GM19455 (cell line): ENCODE measurements at regions not wholly inside any gene's neighbourhood (a gene's known extent, or its start where the extent isn't known, plus 50 kb on each side); places are given as distances from the start of the nearest gene placed in this dataset.

ENCODE experiments used
- ATAC-seq: cut with Tn5 transposase; IDR thresholded peaks from one replicate; pipeline ENCODE4 v1.9.1; 2021; ENCODE audit not compliant: unreplicated experiment

DNA sequence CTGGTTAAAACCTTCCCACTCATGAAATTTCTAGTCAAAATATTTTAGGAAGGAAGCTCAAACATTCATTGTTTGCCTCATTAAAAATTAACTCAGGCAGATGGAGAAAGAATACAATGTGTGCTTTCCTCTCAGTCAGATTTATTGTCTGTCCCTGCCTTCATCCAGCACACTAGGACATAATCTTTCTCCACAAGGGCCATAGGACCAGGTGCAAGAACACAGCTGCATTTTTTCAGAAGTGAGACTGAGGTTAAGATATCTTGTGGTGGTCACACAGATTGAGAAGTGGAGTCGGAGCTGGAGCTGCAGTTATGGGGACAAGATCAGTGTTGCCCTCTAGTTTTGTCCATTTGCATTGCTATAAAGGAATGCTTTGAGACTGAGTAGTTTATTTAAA is 666.3 kb downstream of the CCSER2 start:
- no peak for ATAC-seq

DNA sequence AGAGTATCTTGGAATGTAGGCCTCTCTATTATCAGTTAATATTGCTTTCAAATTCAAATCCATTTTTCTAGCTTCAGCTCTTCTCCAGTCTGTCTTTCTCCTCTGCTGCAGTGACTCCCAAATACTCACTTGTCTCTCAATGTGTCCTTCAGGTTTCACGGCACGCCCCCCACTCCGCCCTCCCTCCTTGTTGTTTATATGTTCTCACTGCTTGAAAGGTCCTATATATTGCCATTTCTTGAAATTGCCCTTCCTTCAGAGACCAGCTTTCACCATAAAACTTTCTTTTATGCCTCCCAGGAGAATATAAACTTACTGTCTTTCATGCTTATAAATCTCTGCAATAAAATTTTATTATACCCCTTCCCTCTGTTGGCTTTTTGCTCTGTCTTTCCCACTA is 668.2 kb downstream of the CCSER2 start:
- no peak for ATAC-seq

DNA sequence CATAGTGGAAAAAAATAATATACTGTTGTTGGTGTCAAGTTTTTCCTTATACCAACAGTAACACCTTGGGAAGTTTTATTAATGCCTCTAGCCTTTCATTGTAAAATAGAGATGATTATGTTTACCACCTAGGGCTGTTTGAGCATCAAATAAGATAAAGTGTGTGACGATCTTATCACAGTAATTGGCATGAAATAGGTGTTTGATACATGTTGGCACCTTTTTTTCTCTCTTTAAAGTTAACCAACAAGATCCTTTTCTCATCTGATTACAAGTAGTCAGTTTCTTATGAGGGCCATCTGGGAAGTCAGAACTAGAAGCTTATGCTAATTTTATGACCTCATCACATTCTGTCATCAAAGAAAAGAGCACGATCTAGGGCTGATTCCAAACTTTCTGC is 669.5 kb downstream of the CCSER2 start:
- ATAC-seq: no peak

DNA sequence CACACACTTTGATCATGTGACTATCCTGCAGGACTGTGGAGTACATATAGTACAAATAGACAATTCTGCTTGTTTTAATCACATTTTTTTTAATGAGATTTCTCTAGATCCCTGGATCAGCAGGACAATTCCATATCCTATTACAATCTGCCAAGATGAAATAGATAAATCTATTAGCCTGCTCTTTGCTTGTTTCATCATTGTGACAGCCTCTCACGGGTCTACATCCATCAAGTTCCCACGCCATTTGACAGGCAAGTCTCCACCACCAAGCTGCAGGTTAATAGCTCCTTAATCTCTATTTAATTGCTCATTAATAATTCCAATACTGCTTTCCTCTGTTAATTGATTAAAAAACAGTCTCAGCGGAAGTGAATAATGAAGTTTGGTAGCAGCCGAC is 671.5 kb downstream of the CCSER2 start:
- ATAC-seq: no peak

GRCh38 chr10:85003083-85003482 is 674.7 kb downstream of the CCSER2 start:
- ATAC-seq: no peak

GRCh38 chr10:85008488-85009184 is 680.2 kb downstream of the CCSER2 start:
- ATAC-seq: no peak

GRCh38 chr10:85012305-85012704 is 683.9 kb downstream of the CCSER2 start:
- no peak for ATAC-seq

GRCh38 chr10:85026878-85027467 is 698.6 kb downstream of the CCSER2 start:
- ATAC-seq: no peak

DNA sequence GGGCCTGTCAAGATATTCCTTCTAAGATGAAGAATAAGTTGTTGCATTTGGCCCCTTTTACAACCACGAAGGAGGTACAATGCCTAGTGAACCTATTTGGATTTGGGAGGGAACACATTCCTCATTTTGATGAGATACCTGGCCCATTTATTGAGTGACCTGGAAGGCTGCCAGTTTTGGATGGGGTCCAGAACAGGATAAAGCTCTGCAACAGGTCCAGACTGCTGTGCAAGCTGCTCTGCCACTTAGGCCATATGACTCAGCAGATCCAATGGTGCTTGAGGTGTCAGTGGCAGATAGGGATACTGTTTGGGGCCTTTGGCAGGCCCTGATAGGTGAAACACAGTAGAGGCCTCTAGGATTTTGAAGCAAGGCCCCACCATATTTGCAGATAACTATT is 704.6 kb downstream of the CCSER2 start:
- no peak for ATAC-seq

GRCh38 chr10:85036661-85037060 is 708.3 kb downstream of the CCSER2 start:
- ATAC-seq: no peak

- ATAC-seq: no peak
Observed at GRCh38 chr10:85039311-85039710, 710.9 kb downstream of the CCSER2 start.

GRCh38 chr10:85043207-85043606 is 714.8 kb downstream of the CCSER2 start:
- ATAC-seq: no peak

- no peak for ATAC-seq
Observed at GRCh38 chr10:85045046-85045445, 716.7 kb downstream of the CCSER2 start.

- no peak for ATAC-seq
Observed at GRCh38 chr10:85047170-85047834, 718.9 kb downstream of the CCSER2 start.

DNA sequence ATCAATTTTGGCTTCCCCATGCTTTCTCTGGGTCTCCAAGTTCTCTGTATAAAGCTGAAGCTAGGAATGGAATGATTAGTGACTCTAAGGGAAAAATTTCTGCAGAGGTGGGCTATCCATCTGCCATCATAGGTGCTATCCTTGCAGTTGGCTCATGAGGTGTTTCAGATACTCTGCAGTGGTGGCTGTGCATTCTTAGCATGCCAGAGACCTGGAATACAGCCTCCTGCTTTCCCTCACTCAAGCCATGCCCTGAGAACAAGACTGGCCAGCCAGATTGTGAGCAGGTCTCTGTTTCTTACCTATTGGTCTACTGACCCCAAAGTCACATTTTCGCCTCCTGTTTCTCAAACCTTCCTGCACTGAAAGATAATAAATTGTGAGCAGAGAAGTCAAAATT is 719.6 kb downstream of the CCSER2 start:
- no peak for ATAC-seq

GRCh38 chr10:85048644-85049043 is 720.3 kb downstream of the CCSER2 start:
- ATAC-seq: no peak

- no peak for ATAC-seq
Observed at GRCh38 chr10:85060944-85061343, 732.6 kb downstream of the CCSER2 start.

DNA sequence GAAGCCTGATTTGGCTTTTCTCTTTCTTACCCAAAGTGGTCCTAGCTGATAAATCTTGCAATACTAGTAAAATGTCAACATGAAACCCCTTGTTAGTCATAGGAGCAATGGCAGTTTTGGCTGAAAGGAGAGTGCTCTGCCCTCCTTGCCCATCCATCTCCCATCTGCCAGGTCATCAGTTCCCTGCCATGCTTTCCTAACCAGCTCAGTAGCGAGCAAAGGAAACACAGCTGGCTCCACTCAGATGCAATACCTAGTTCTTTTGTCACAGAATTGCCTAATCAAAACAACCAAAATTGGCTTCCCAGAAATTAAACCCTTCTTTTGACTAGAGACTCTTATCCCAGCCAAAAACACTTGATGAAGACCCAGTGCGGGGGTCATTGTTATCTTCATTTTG is 733.0 kb downstream of the CCSER2 start:
- ATAC-seq: no peak

GRCh38 chr10:85067955-85068354 is 739.6 kb downstream of the CCSER2 start:
- ATAC-seq: no peak

DNA sequence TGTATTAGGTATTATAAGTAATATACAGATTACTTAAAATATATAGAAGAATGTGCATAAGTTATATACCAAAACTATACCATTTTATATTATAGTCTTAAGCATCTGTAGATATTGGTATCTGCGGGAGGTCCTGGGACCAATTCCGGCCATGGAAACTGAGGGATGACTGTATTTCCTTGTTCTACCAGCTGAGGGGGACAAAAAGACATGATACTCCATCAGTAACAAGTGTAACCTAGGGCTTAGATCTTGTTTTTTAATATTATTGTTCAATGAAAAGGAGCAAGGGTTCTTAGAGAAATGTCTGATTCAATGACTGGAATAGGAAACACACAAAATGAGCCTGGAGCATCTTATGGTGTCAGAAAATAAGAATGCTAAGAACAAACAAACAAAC is 752.5 kb downstream of the CCSER2 start:
- no peak for ATAC-seq

DNA sequence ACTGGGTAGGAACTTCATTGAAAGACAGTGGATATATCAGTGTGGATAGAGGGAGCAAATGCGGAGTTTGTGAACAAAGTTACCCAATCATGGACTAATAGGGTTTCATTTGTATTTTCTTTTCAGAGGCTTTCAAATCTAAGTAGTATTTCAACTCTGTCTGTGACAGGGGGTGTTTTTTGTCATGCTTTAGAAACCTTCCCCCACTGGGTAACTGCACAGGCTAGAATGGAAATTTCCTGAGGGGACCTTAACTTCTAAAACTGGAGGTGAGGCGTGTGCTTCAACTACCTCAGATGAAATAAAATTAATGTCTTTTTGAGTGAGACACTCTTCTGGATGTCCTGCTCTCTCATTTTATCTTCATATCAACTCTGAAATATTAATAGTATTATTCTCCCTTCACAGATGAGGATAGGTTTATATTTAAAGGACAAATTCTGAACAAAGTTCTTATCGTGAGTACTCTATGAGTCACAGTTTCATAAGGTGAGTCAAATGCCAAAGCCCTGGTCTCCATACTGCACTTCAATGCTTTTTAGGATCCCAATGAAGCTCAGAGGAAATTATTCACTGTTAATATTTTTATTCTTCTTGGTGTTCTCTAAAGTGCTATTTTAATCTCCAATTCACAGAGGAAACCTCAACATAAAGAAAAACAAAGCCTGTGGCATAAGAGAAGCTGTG is 770.6 kb downstream of the CCSER2 start:
- ATAC-seq: no peak

DNA sequence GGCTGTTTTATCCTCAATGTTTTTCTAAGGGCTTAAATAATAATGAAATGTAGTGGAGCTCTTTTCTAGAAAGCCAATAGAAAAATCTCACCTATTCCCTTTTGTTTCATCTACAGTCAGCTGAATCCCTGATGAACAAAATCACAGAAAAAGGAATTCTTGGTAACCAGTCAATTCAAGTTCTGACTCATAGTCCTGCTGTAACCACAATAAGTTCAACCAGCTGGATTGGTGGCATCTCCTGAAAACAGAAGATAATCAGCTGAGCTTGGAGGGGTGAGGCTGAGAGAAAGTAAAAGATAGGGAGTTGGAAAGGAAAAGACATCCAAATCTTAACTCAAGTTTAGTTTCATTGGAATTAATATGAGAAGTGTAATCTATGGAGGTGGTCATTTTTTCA is 772.1 kb downstream of the CCSER2 start:
- ATAC-seq: no peak
